ENCODE measurements at regions not wholly inside any gene's neighbourhood (a gene's known extent, or its start where the extent isn't known, plus 50 kb on each side); places are given as distances from the start of the nearest gene placed in this dataset.

GRCh38 chr22:27213766-27214581, 556.6 kb downstream of the MIAT start (continued):
- TF ChIP-seq CTCF (IDR thresholded peaks at IDR 0.05; ENCODE audit: control extremely low read depth in 1 of 3, insufficient read depth in 1 of 3, low read depth in 1 of 3, low read length in 3 of 3) (no peak), EZH2 (IDR thresholded peaks at IDR 0.05; ENCODE audit: low read depth, low read length, severe bottlenecking) (no peak), TBP (IDR thresholded peaks at IDR 0.05; ENCODE audit: low read depth, low read length) (no peak), HDAC6 (IDR thresholded peaks at IDR 0.05; ENCODE audit: low read depth, low read length) (no peak), YY1 (IDR thresholded peaks at IDR 0.05; ENCODE audit: low read depth, low read length) (no peak), SIX5 (IDR thresholded peaks at IDR 0.05; ENCODE audit: low read depth, low read length) (no peak), ATF3 (IDR thresholded peaks at IDR 0.05; ENCODE audit: insufficient read depth, low read depth, low read length) (no peak), SAP30 (IDR thresholded peaks at IDR 0.05; ENCODE audit: insufficient read depth, insufficient replicate concordance, low read length) (no peak), ZNF274 (IDR thresholded peaks at IDR 0.05; ENCODE audit: borderline replicate concordance, extremely low read depth, low read length) (no peak), E2F6 (IDR thresholded peaks at IDR 0.05) (no peak), HDAC2 (IDR thresholded peaks at IDR 0.05; ENCODE audit: borderline replicate concordance in 1 of 2, low read depth in 2 of 2, low read length in 2 of 2) (no peak)

All from H1 (cell line).